Cerebellar cortex (tissue), 1 donor: ENCODE measurements at regions not wholly inside any gene's neighbourhood (a gene's known extent, or its start where the extent isn't known, plus 50 kb on each side); places are given as distances from the start of the nearest gene placed in this dataset.
"Not testable (repeated sequence)": the region's sequence is repeated elsewhere in the genome, so short reads cannot be mapped to it uniquely, and the experiment has no call there.

Source experiments
- DNase-seq: peaks from one replicate; pipeline ENCODE4 v3.0.0-alpha.2; 2015; ENCODE audit warnings: low spot score

- not testable (repeated sequence) for DNase-seq
Observed at GRCh38 chrX:23458957-23459356, 124.3 kb downstream of the PTCHD1 start.

GRCh38 chrX:23465105-23465791 is 130.6 kb downstream of the PTCHD1 start:
- DNase-seq = no peak

GRCh38 chrX:23465985-23466384 is 131.3 kb downstream of the PTCHD1 start:
- no peak for DNase-seq

DNA sequence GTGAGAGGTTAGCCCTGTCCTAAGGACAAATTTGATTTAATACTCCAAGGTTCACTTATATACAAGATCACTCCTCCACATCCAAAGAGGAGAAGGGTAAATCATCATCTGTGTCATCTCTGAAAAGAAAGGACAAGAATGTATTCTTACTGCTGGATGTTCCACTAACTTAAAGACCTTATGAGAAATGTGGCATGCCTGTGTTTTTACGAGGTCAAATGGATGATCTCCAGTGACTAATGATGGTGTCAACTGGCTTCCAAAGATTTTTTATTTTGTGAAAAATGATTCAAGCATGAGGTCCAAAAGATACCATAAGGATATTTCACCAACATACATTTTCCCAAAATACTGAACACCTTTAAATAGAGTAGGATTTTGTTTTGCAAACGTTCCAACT is 143.4 kb downstream of the PTCHD1 start:
- no peak for DNase-seq

GRCh38 chrX:23478561-23478960 is 143.9 kb downstream of the PTCHD1 start:
- no peak for DNase-seq

DNA sequence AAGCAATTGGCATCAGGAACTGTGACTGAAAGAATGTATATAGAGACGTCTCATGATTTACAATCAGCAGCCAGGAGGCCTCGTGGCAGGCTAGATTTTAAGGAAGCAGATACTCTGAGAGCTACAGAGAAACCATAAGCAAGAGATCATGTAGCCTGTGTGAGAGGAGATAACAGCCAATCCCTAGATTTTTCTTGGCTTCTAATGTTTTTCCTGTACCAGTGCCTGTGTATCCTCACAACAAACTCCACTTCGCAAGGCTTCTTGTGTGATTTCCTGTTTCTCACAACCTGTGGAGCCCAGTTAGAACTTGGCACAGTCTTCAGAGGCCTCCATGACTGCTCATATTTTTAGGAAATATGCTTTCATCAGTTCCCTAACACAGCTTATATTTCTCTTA is 147.9 kb downstream of the PTCHD1 start:
- no peak for DNase-seq

GRCh38 chrX:23483396-23483795 is 148.7 kb downstream of the PTCHD1 start:
- DNase-seq = peak; percentile 9

DNA sequence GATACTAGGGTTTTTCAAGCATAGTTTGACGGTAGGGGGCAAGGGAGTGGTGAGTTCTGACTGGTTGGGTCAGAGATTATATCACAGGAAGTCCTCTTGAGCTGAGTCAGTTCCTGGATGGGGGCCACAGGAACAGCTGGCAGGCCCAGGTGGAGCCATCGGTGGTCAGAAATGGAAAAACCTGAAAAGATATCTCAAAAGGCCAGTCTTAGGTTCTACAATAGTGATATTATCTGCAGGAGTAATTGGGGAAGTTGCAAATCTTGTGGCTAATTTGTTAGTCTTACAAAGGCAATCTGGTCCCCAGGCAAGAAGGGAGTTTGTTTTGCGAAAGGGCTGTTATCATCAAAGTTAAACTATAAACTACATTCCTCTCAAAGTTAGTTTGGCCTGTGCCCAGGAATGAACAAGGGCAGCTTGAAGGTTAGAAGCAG is 159.3 kb downstream of the PTCHD1 start:
- no peak for DNase-seq

- DNase-seq = no peak
Observed at GRCh38 chrX:23494741-23495140, 160.1 kb downstream of the PTCHD1 start.

- DNase-seq = no peak
Observed at GRCh38 chrX:23497919-23498318, 163.3 kb downstream of the PTCHD1 start.

DNA sequence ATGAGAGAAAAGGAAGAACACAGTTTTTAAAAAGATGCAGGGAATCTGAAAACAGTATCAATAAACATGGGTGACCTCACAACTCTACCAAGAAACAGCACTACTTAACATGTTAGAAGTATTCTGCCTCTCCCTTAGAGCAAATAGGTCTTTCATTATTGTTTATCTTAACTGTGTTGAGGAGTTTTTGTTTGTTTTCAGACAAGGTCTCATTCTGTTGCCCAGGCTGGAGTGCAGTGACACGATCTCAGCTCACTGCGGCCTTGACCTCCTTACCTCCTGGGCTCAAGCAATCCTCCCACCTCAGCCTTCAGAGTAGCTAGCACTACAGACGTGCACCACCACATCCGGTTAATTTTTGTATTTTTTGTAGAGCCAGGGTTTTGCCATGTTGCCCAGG is 165.3 kb upstream of the PRDX4 start:
- no peak for DNase-seq

DNA sequence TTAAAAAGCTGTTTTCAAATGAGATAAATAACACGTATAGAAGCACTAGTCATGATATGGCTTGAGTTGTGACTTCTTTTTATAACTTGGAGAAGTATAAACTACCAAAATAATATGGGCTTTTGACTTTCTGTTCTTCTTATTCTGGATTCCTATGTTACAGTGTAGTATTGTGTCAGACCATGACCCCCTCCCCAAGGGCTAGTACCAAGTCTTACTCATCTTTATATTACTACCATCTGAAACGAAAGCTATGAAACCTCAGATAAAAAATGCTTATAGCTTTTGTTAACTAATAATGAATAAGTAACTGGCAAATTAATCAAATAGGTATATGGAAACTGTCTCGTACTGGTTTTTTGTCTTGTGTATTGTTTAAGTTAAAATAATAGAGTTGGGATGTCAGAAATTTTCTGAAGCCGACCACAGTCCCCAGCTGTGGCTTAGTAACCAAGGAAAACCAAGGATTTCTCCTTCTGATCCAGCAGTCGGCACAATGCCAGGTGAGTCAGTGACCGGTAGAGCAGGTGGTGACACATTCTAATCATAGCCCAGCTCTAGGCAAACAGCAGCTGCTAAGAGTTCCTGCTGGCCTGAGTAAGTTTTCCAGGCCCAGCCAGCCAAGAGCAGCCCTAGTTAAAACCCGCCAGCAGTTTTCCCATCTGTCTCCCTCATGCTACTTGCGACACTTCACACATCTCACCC is 163.3 kb upstream of the PRDX4 start:
- peak; percentile 58 for DNase-seq

- no peak for DNase-seq
Observed at GRCh38 chrX:23504540-23504884, 162.8 kb upstream of the PRDX4 start.

DNA sequence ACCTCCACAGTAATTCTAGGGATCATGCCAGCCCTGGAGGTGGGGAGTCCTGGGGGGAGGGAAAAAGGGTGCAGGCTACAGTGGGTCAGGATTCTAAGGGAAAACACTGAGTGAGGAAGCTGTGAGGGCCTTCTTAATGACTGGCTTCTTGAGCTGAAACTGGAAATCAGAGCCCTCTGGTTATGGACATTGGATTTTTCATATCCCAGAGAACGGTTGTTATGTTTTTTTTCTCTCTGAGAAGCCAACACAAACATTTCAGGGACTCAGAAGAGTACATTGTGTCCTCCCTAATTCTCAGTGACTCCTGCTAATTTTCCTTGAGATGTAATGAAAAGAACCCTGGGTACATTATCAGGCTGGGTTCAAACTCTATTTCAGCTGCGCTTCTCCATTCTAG is 162.4 kb upstream of the PRDX4 start:
- no peak for DNase-seq

GRCh38 chrX:23505531-23506303 is 161.6 kb upstream of the PRDX4 start:
- DNase-seq = no peak

GRCh38 chrX:23509256-23509655 is 158.0 kb upstream of the PRDX4 start:
- no peak for DNase-seq

DNA sequence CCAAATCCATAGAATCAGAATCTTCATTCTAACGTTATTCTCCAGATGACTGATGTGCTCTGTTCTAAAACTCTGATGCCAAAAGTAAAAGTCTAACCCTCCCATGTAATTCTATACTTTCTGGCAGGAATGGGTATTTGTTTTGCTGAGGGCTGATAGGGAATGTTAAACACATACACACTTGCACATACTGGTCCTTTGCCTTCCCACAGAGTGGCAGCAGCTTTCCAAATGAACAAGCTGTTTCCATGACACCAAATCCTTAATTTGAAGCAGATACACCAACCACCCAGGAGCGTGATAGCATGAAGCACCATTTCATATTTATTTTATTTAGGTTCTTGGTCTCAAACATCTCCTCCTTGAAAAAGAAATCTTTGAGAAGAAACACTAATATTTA is 155.5 kb upstream of the PRDX4 start:
- peak; percentile 69 for DNase-seq

- peak; percentile 22 for DNase-seq
Observed at GRCh38 chrX:23513121-23513520, 154.2 kb upstream of the PRDX4 start.

DNA sequence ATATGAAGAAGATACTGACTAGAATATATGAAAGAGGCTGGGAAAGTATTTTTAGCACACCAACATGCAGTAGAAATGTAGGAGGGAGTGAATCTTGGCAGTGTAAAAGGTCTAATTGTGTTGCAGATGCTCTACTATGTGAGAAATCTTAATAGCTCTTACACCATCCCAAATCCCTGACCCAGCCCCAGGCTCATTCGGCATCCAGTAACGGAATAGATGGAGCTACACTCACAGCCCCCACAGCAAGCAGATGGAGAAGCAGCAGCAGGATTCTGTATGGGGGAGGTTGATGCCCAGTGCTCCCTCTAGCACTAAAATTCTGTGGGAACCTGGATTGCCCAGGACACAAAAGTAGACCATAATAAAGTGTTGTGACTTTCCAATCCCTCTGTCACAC is 153.2 kb upstream of the PRDX4 start:
- peak; percentile 46 for DNase-seq

DNA sequence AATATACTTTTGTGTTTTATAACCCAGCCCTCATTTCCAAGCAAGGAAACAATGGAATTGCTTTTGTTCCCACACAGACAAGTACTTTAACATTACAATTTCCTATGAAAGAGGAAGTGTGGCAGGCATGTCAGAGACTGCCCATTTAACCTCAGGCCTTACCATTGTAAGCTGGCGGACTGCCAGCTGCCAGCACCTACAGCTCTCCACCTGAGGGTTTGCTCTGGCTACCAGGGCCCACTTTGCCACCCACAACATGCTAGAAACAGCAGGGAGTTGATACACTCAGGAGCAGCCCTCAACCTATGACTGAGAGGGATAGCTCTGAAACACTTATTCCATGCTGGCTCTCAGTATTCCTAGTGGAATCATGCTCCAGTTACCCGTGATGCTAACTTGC is 152.3 kb upstream of the PRDX4 start:
- DNase-seq = no peak

GRCh38 chrX:23523026-23523657 is 144.2 kb upstream of the PRDX4 start:
- not testable (repeated sequence) for DNase-seq

DNA sequence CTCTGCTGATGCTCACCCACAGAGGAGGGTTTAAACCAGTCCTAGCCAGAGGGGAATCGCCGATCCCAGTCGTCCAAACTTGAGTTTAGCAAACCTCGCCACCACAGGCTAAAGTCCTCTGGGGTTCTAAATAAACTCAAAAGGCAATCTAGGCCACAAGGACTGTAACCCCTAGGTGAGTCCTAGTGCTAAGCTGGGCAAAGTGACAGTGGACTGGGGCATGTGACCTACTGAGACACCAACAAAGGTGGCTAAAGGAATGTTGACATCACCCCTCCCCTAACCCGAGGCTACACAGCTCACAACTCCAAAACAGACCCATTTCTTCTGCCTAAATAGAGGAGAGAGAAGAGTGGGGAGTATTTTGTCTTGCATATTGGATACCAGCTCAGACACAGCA is 142.8 kb upstream of the PRDX4 start:
- DNase-seq = no peak

DNA sequence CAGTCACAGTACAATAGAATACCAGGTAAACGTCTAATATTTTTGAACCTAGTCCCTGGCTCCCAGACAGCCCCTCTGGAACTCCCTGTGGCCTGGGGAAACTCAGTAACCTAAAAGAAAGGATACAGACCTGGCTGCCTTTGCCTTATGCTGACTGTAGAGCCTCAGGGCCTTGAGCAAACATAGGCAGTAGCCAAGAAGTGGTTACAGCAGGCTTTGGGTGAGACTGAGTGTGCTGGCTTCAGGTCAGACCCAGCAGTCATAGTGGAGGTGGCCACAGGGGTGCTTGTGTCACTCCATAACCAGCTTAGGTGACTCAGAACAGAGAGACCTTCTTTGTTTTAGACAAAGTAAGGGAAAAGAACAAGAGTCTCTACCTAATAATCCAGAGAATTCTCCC is 141.8 kb upstream of the PRDX4 start:
- DNase-seq = no peak
